IMR-90 (cell line): ENCODE measurements at regions not wholly inside any gene's neighbourhood (a gene's known extent, or its start where the extent isn't known, plus 50 kb on each side); places are given as distances from the start of the nearest gene placed in this dataset.

Experiments
- ATAC-seq: fragments of 200-7000 bp; cut with Tn5 transposase; 2 replicates; pipeline ENCODE4 v1.9.1; 2020; ENCODE audit warnings: low read depth, mild to moderate bottlenecking, moderate library complexity
- BruUV-seq: library from RNA; stranded (reverse); fragments of 400-500 nt; replicated peaks from 2 replicates; lab custom pipeline; 2021; lab: Mats Ljungman, UMichigan
- CTCF ChIA-PET: fragments of 300-600 bp; formaldehyde crosslinking; extraction: SDS; loops from one replicate; lab custom pipeline; 2021; ENCODE audit warnings: antibody characterized with exemption; lab: Yijun Ruan, JAX
- POLR2A ChIA-PET: fragments of 300-600 bp; sonication (Branson Sonifier 250); formaldehyde crosslinking; loops from one replicate; lab custom pipeline; 2022; ENCODE audit warnings: antibody characterized with exemption; ENCODE audit not compliant: unreplicated experiment; lab: Charles Lee
- DNase-seq: peaks from one replicate; pipeline ENCODE4 v3.0.0; 2013
- H2AFZ ChIP-seq: replicated peaks from 2 replicates; pipeline ENCODE3; 2013; ENCODE audit warnings: low read length, mild to moderate bottlenecking; ENCODE audit not compliant: poor library complexity
- H2AK5ac ChIP-seq: 2 replicates; pipeline ENCODE4 v1.6.1; 2013; ENCODE audit warnings: low read depth, low read length, inconsistent platforms
- H2AK9ac ChIP-seq: replicated peaks from 2 replicates; pipeline ENCODE3; 2013; ENCODE audit warnings: mild to moderate bottlenecking, low read depth, low read length, moderate library complexity; ENCODE audit not compliant: poor library complexity
- H2BK120ac ChIP-seq: 2 replicates; pipeline ENCODE4 v1.6.1; 2013; ENCODE audit warnings: low read depth, low read length, inconsistent platforms
- H2BK15ac ChIP-seq: 3 replicates; pipeline ENCODE4 v1.6.1; 2013; ENCODE audit warnings: low read depth, low read length, inconsistent platforms
- H2BK20ac ChIP-seq: 2 replicates; pipeline ENCODE4 v1.6.1; 2013; ENCODE audit warnings: low read depth, mild to moderate bottlenecking, inconsistent platforms, low read length, moderate library complexity
- H2BK5ac ChIP-seq: 2 replicates; pipeline ENCODE4 v1.6.1; 2013; ENCODE audit warnings: mild to moderate bottlenecking, low read depth, low read length, inconsistent platforms; ENCODE audit not compliant: poor library complexity, severe bottlenecking
- H3K14ac ChIP-seq: replicated peaks from 2 replicates; pipeline ENCODE4 v1.6.1; 2013; ENCODE audit warnings: low read depth, low read length, inconsistent platforms
- H3K18ac ChIP-seq: 2 replicates; pipeline ENCODE4 v1.6.1; 2013; ENCODE audit warnings: low read depth, low read length, control low read depth
- H3K23ac ChIP-seq: 2 replicates; pipeline ENCODE4 v1.6.1; 2013; ENCODE audit warnings: low read depth, low read length, inconsistent platforms
- H3K27ac ChIP-seq: 2 replicates; pipeline ENCODE4 v1.5.1; 2013; ENCODE audit warnings: mild to moderate bottlenecking, control low read depth, low read length; ENCODE audit not compliant: insufficient read depth
- H3K27me3 ChIP-seq: 2 replicates; pipeline ENCODE4 v1.6.1; 2013; ENCODE audit warnings: low read length; ENCODE audit not compliant: control insufficient read depth, insufficient read depth
- H3K36me3 ChIP-seq: 2 replicates; pipeline ENCODE4 v1.6.1; 2013; ENCODE audit warnings: low read length, mixed read lengths; ENCODE audit not compliant: control insufficient read depth, insufficient read depth
- H3K4ac ChIP-seq: 2 replicates; pipeline ENCODE4 v1.6.1; 2013; ENCODE audit warnings: low read depth, low read length, inconsistent platforms
- H3K4me1 ChIP-seq: 2 replicates; pipeline ENCODE4 v1.6.1; 2013; ENCODE audit warnings: low read length, mixed read lengths; ENCODE audit not compliant: control insufficient read depth, insufficient read depth
- H3K4me2 ChIP-seq: 2 replicates; pipeline ENCODE4 v1.6.1; 2013; ENCODE audit warnings: low read depth, mild to moderate bottlenecking, control low read depth, low read length, moderate library complexity
- H3K4me3 ChIP-seq: 2 replicates; pipeline ENCODE4 v1.5.1; 2013; ENCODE audit warnings: low read depth, mild to moderate bottlenecking, control low read depth, low read length, moderate library complexity; ENCODE audit not compliant: insufficient read depth
- H3K56ac ChIP-seq: 2 replicates; pipeline ENCODE4 v1.6.1; 2013; ENCODE audit warnings: low read length, inconsistent platforms; ENCODE audit not compliant: insufficient read depth; ENCODE audit errors: extremely low read depth
- H3K79me1 ChIP-seq, 2 experiments: 2 replicates each; pipeline ENCODE4 v1.6.1; 2013; ENCODE audit warnings: low read length in 2 of 2, inconsistent platforms in 1 of 2, low read depth in 1 of 2
- H3K9ac ChIP-seq: 2 replicates; pipeline ENCODE4 v1.6.1; 2013; ENCODE audit warnings: low read depth, low read length, control low read depth
- H3K9me1 ChIP-seq: 2 replicates; pipeline ENCODE4 v1.6.1; 2013; ENCODE audit warnings: low read length, inconsistent platforms; ENCODE audit not compliant: insufficient read depth
- H3K9me3 ChIP-seq: 2 replicates; pipeline ENCODE4 v1.6.1; 2013; ENCODE audit warnings: low read length; ENCODE audit not compliant: control insufficient read depth, insufficient read depth
- H4K20me1 ChIP-seq: 2 replicates; pipeline ENCODE4 v1.6.1; 2013; ENCODE audit warnings: low read length, inconsistent platforms; ENCODE audit not compliant: insufficient read depth
- H4K5ac ChIP-seq: 2 replicates; pipeline ENCODE4 v1.6.1; 2013; ENCODE audit warnings: mild to moderate bottlenecking, low read depth, low read length, control low read depth
- H4K8ac ChIP-seq, 2 experiments: 2 replicates each; pipeline ENCODE4 v1.6.1; 2013; ENCODE audit warnings: low read depth in 2 of 2, low read length in 2 of 2, control low read depth in 1 of 2, inconsistent platforms in 1 of 2
- H4K91ac ChIP-seq: 2 replicates; pipeline ENCODE4 v1.6.1; 2013; ENCODE audit warnings: low read depth, low read length, inconsistent platforms; ENCODE audit not compliant: insufficient read depth
- MAFK ChIP-seq: IDR thresholded peaks from 2 replicates; pipeline ENCODE4 v1.6.1; 2012; ENCODE audit warnings: low read depth, low read length, improper control_type of control experiment
- MXI1 ChIP-seq: IDR thresholded peaks from 2 replicates; pipeline ENCODE4 v1.6.1; 2012; ENCODE audit warnings: low read depth, mild to moderate bottlenecking, low read length, moderate library complexity, borderline replicate concordance
- NFE2L2 ChIP-seq: fragments of 150-350 bp; IDR thresholded peaks from 2 replicates; pipeline ENCODE4 v1.6.1; 2016; ENCODE audit warnings: low read depth, mild to moderate bottlenecking, low read length
- POLR2A ChIP-seq: IDR thresholded peaks from 2 replicates; pipeline ENCODE4 v1.6.1; 2012; ENCODE audit warnings: mild to moderate bottlenecking, low read depth, low read length
- RCOR1 ChIP-seq: IDR thresholded peaks from 2 replicates; pipeline ENCODE4 v1.6.1; 2012; ENCODE audit warnings: mild to moderate bottlenecking, low read length, improper control_type of control experiment; ENCODE audit not compliant: insufficient replicate concordance
- SMC3 ChIP-seq: fragments of 150-350 bp; IDR thresholded peaks from 2 replicates; pipeline ENCODE4 v1.6.1; 2016; ENCODE audit warnings: low read depth, mild to moderate bottlenecking, antibody characterized with exemption, low read length, moderate library complexity
- WGBS, 2 experiments: methylation state at CpG; one replicate each; pipeline versions ENCODE4 v1.1.5 to v1.1.7; 2013; ENCODE audit warnings: missing lambda C conversion rate in 2 of 2; ENCODE audit not compliant: insufficient read length in 1 of 2; ENCODE audit errors: extremely low coverage in 2 of 2; 5-methylcytosine and 5-hydroxymethylcytosine counted together
- dilution Hi-C: fragments of 300-500 bp; cut with HindIII; formaldehyde crosslinking; loops from one replicate; pipeline ENCODE4 v1.14.3; 2018; ENCODE audit warnings: low sequenced_read_pairs; ENCODE audit not compliant: unreplicated experiment
- in situ Hi-C: fragments of 300-500 bp; cut with MboI; formaldehyde crosslinking; loops from 3 replicates; pipeline ENCODE4 v1.14.3; 2019; ENCODE audit warnings: low sequenced_read_pairs, inconsistent platforms, mixed read lengths
- intact Hi-C: fragments of 100-400 bp; cut with micrococcal nuclease; formaldehyde crosslinking; loops from 2 replicates; pipeline ENCODE4 v1.10.0; 2022
- TF ChIP-seq, protein P1 (sequence below): conservative IDR thresholded peaks from 2 replicates; pipeline ENCODE4 v1.5.1; 2012; ENCODE audit warnings: mild to moderate bottlenecking, low read depth, low read length, improper control_type of control experiment
- TF ChIP-seq, protein P2 (sequence below): fragments of 150-350 bp; IDR thresholded peaks from 2 replicates; pipeline ENCODE4 v1.6.1; 2017; ENCODE audit warnings: mild to moderate bottlenecking, antibody characterized with exemption, low read length, low read depth
- TF ChIP-seq, protein P3 (sequence below): fragments of 150-350 bp; IDR thresholded peaks from 2 replicates; pipeline ENCODE4 v1.6.1; 2016; ENCODE audit warnings: low read depth, mild to moderate bottlenecking, low read length, moderate library complexity, borderline replicate concordance

DNA sequence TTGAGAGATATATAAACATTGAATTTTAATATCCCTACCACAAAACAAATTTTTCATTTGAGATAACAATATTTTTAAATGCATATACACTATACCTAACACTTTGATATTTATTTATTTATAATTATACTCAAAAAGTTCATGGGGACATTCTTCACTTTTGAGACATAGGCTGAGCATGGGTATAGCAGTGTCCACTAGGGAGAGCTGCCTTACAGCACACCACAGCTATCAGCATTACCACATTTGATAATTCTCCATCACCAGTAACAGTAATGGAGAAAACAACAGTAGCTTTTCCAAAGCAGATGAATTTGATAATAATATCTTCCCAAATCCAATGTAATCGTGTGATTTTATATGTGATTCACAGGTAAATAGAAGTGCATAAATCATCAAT lies 626.1 kb downstream of the DACH1 start:
- Histone ChIP-seq H2BK5ac (no peak overlapping the region), H3K36me3 (no peaks in the 10 kb centered on the region), H3K4me1 (no peaks in the 10 kb centered on the region), H3K79me1 (no peaks in the 10 kb centered on the region), H3K9me1 (no peaks in the 10 kb centered on the region), H3K4me3 (no peak overlapping the region), H3K27me3 (no peaks in the 10 kb centered on the region), H3K4me2 (no peak overlapping the region), H3K23ac (no peak overlapping the region), H2AFZ (no peak overlapping the region), H3K4ac (no peak overlapping the region), H3K18ac (no peak overlapping the region), H4K8ac (no peak overlapping the region), H3K14ac (no peak overlapping the region), H2AK5ac (no peak overlapping the region), H3K9me3 (no peaks in the 10 kb centered on the region), H4K5ac (no peak overlapping the region), H3K27ac (no peak overlapping the region), H2BK15ac (no peak overlapping the region), H4K91ac (no peak overlapping the region), H2BK20ac (no peak overlapping the region), H2AK9ac (no peak overlapping the region), H2BK120ac (no peak overlapping the region), H4K20me1 (no peaks in the 10 kb centered on the region), H3K9ac (no peak overlapping the region), H3K56ac (no peak overlapping the region)
- intact Hi-C loops (loop anchor here (2.0 kb wide), 1 partner anchor 638 kb away; no protein-coding TSS in a partner anchor), in situ Hi-C loops (no loop called here), dilution Hi-C loops (no loop called here)
- ATAC-seq (0 out of 2 replicates have a peak, but pooled peaks have one; percentile 40), DNase-seq (no peak)
- no CpG with 5 or more reads among the region's 1 CpG for WGBS, 2 experiments
- no TSS peak for BruUV-seq
- CTCF ChIA-PET, result interaction anchor here (0.6 to 0.7 kb wide), 2 partner anchors 610 to 982 kb away, joined by 3 read pairs; no protein-coding TSS in a partner anchor
- POLR2A ChIA-PET, result no interaction called here
- TF ChIP-seq, protein P1, sequence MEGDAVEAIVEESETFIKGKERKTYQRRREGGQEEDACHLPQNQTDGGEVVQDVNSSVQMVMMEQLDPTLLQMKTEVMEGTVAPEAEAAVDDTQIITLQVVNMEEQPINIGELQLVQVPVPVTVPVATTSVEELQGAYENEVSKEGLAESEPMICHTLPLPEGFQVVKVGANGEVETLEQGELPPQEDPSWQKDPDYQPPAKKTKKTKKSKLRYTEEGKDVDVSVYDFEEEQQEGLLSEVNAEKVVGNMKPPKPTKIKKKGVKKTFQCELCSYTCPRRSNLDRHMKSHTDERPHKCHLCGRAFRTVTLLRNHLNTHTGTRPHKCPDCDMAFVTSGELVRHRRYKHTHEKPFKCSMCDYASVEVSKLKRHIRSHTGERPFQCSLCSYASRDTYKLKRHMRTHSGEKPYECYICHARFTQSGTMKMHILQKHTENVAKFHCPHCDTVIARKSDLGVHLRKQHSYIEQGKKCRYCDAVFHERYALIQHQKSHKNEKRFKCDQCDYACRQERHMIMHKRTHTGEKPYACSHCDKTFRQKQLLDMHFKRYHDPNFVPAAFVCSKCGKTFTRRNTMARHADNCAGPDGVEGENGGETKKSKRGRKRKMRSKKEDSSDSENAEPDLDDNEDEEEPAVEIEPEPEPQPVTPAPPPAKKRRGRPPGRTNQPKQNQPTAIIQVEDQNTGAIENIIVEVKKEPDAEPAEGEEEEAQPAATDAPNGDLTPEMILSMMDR, result 0 out of 2 replicates have a peak, but pooled peaks have one; percentile 19
- TF ChIP-seq RCOR1 (no peak), NFE2L2 (no peak), SMC3 (no peak), POLR2A (no peak), MAFK (no peak), MXI1 (no peak)
- TF ChIP-seq, protein P2, sequence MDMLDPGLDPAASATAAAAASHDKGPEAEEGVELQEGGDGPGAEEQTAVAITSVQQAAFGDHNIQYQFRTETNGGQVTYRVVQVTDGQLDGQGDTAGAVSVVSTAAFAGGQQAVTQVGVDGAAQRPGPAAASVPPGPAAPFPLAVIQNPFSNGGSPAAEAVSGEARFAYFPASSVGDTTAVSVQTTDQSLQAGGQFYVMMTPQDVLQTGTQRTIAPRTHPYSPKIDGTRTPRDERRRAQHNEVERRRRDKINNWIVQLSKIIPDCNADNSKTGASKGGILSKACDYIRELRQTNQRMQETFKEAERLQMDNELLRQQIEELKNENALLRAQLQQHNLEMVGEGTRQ, result no peak
- TF ChIP-seq, protein P3, sequence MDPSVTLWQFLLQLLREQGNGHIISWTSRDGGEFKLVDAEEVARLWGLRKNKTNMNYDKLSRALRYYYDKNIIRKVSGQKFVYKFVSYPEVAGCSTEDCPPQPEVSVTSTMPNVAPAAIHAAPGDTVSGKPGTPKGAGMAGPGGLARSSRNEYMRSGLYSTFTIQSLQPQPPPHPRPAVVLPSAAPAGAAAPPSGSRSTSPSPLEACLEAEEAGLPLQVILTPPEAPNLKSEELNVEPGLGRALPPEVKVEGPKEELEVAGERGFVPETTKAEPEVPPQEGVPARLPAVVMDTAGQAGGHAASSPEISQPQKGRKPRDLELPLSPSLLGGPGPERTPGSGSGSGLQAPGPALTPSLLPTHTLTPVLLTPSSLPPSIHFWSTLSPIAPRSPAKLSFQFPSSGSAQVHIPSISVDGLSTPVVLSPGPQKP, result no peak
